ENCODE measurements at regions not wholly inside any gene's neighbourhood (a gene's known extent, or its start where the extent isn't known, plus 50 kb on each side); places are given as distances from the start of the nearest gene placed in this dataset.

DNA sequence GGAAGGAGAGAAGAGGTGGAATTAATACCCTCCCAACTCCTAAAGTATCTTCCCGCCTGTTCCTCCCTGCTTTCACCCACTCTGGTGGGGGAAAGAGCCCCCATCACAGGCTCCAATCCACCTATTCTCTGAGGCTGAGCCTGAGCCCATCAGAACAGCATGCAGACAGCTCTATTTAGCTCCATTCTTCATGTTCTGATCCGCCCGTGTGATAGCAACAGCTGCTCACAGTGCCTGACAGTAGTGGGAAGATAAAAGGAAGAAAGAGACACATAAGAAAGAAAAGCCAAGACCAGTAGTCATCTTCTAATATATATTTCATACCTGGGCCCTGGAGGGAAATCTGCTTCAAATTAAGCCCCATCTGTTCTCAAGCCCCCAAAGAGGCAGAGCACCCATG, 80.3 kb upstream of the AKIP1 start:
- H3K4me3 ChIP-seq (ENCODE audit: low read depth in 1 of 2, low read length in 1 of 2): no peak overlapping the region
- H3K4me1 ChIP-seq (ENCODE audit: control insufficient read depth in 1 of 2, insufficient read depth in 1 of 2, low read depth in 1 of 2, low read length in 1 of 2): peaks cover 21% of the 10 kb centered on the region in 2 experiments
- peaks cover 23% of the 10 kb centered on the region for H3K27me3 ChIP-seq
- no peaks in the 10 kb centered on the region for H3K9me3 ChIP-seq
- no peak overlapping the region for H3K27ac ChIP-seq
- TF ChIP-seq, protein P1, sequence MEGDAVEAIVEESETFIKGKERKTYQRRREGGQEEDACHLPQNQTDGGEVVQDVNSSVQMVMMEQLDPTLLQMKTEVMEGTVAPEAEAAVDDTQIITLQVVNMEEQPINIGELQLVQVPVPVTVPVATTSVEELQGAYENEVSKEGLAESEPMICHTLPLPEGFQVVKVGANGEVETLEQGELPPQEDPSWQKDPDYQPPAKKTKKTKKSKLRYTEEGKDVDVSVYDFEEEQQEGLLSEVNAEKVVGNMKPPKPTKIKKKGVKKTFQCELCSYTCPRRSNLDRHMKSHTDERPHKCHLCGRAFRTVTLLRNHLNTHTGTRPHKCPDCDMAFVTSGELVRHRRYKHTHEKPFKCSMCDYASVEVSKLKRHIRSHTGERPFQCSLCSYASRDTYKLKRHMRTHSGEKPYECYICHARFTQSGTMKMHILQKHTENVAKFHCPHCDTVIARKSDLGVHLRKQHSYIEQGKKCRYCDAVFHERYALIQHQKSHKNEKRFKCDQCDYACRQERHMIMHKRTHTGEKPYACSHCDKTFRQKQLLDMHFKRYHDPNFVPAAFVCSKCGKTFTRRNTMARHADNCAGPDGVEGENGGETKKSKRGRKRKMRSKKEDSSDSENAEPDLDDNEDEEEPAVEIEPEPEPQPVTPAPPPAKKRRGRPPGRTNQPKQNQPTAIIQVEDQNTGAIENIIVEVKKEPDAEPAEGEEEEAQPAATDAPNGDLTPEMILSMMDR (IDR thresholded peaks at IDR 0.05): no peak
- H3K36me3 ChIP-seq: no peaks in the 10 kb centered on the region

DNA sequence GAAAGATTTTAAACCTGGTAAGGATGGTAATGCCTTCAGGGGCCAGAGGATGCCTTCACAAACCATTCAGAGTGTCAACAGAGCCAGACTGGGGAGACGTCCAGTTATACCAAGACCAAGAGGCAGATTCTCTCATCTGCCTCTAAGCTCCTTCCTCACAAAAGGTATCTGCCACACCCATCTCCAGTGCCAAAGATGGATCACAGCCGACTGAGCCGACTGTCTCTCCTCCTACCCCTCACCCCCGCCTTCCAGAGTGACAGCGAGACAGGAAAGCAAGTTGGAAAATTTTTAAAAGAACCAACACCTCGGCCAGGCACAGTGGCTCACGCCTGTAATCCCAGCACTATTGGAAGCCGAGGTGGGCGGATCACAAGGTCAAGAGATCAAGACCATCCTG, 79.1 kb upstream of the AKIP1 start:
- no peaks in the 10 kb centered on the region for H3K36me3 ChIP-seq
- no peak overlapping the region for H3K27ac ChIP-seq

DNA sequence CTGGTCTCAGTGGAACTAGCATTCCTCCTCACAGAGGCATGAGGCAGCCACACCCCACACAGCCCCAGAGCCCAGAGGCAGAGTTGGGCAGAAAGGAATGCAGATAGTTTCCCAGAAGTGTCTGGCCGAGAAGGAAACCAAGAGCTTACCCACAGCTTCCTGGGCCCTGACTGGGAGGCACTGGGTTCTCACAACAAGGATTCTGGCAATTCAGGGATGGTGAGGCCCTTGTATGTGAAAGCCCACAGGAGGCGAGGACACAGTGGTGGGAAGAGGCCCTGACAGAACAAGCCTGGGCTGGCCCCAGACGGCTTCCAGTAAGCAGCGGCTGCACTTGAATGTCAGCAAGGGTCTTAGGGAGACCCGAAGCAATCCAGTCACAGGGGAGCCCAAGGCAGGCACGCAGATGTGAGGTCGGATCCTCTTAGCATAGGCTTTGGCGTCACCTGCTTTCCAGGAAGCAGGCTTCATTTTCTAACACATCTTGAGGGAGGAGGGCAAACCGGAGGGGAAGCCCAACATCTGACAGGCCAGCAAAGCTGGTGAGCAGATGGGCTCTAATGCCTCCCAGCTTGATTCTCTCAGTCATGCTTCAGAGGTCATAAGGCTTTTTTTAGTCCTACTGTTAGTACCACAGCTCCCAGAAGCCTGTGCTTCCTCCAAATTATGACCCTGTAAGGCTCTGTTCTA, 78.3 kb upstream of the AKIP1 start:
- Histone ChIP-seq H3K27ac (no peak overlapping the region), H3K9me3 (no peaks in the 10 kb centered on the region), H3K4me1 (ENCODE audit: control insufficient read depth in 1 of 2, insufficient read depth in 1 of 2, low read depth in 1 of 2, low read length in 1 of 2) (peaks cover 13 to 17% of the 10 kb centered on the region in 2 experiments), H3K36me3 (no peaks in the 10 kb centered on the region), H3K4me3 (ENCODE audit: low read depth in 1 of 2, low read length in 1 of 2) (no peak overlapping the region), H3K27me3 (peaks cover 39% of the 10 kb centered on the region)
- TF ChIP-seq, protein P1 (IDR thresholded peaks at IDR 0.05): no peak

More for the DNA sequence above, 79.1 kb upstream of the AKIP1 start:
- no peaks in the 10 kb centered on the region for H3K9me3 ChIP-seq
- H3K4me1 ChIP-seq (ENCODE audit: control insufficient read depth in 1 of 2, insufficient read depth in 1 of 2, low read depth in 1 of 2, low read length in 1 of 2): peaks cover 21% of the 10 kb centered on the region in 2 experiments
- peaks cover 31% of the 10 kb centered on the region for H3K27me3 ChIP-seq
- no peak overlapping the region for H3K4me3 ChIP-seq (ENCODE audit: low read depth in 1 of 2, low read length in 1 of 2)
- TF ChIP-seq, protein P1 (IDR thresholded peaks at IDR 0.05): no peak

DNA sequence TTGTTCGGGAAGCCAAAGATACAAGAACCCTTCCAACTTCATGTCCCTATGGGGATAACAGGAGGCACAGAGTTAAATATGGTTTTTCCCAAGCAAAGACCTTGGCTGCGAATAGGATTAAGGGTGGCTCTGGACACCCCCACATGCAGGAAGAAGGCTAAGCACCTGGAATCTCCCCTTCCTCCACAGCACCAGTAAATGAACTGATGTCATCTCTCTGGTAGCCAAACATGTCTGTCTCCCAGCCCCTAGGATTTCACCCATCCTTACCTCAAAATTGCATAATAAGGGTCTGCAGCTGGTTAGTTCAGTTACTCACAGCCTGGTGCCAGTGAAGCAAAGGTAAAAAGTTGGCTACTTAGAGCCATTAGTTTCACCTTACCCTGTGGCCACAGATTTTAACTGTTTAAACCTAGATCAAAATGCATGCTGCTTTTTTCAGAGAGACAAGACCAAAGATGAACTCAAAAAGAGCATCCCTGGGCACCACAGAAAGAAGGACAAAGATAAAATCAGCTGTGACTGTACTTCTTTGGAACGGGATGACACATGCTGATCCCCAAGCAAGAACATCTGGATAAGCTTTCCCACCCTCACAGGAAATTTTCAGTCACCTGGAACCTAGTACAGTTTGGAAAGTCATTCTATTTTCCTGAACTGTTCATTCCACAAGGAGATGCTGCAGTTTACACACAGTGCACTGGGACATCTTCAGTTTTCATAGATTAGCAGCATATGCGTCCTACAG, 77.2 kb upstream of the AKIP1 start:
- H3K4me3 ChIP-seq (ENCODE audit: low read depth in 1 of 2, low read length in 1 of 2): no peak overlapping the region
- H3K36me3 ChIP-seq: no peaks in the 10 kb centered on the region
- peaks cover 3 to 13% of the 10 kb centered on the region in 2 experiments for H3K4me1 ChIP-seq (ENCODE audit: control insufficient read depth in 1 of 2, insufficient read depth in 1 of 2, low read depth in 1 of 2, low read length in 1 of 2)
- no peak overlapping the region for H3K27ac ChIP-seq
- TF ChIP-seq, protein P1 (IDR thresholded peaks at IDR 0.05): no peak
- no peaks in the 10 kb centered on the region for H3K9me3 ChIP-seq
- H3K27me3 ChIP-seq: peaks cover 49% of the 10 kb centered on the region

DNA sequence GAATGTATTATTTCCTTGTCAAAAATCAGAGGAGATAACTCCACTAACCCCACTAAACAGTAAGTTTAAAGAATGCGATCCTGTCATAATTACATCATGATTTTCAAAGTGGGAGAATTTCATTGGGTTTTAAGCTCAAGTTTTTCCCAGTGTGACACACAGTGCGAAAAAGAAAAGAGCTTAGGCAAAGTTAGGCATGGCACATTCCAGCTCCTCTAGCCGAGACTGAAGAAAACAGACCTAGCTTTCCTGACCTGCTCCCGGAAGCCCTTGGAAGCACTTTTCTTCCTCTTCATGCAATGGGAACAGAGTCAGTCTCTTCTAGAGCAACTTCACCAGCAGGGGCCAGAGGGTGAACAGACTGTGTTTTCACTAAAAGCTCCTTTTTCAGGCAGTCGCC, 76.6 kb upstream of the AKIP1 start:
- Histone ChIP-seq H3K36me3 (no peaks in the 10 kb centered on the region), H3K4me1 (ENCODE audit: control insufficient read depth in 1 of 2, insufficient read depth in 1 of 2, low read depth in 1 of 2, low read length in 1 of 2) (peaks cover 0 to 11% of the 10 kb centered on the region in 2 experiments), H3K9me3 (no peaks in the 10 kb centered on the region), H3K27ac (no peak overlapping the region), H3K27me3 (peaks cover 55% of the 10 kb centered on the region), H3K4me3 (ENCODE audit: low read depth in 1 of 2, low read length in 1 of 2) (no peak overlapping the region)
- TF ChIP-seq, protein P1 (IDR thresholded peaks at IDR 0.05): no peak
